NCI-H526 treated with DMSO at 0.1 percent for 48 hours (cell line): ENCODE measurements at regions not wholly inside any gene's neighbourhood (a gene's known extent, or its start where the extent isn't known, plus 50 kb on each side); places are given as distances from the start of the nearest gene placed in this dataset.

Source experiments
- DNase-seq: peaks from one replicate; lab custom pipeline; 2025; lab: John Stamatoyannopoulos, UW

GRCh38 chr14:98297567-98297966, 974.4 kb downstream of the BCL11B start:
- no peak for DNase-seq

- DNase-seq = no peak
Observed at GRCh38 chr14:98298481-98299244, 973.3 kb downstream of the BCL11B start.

- no peak for DNase-seq
Observed at GRCh38 chr14:98301681-98302080, 970.3 kb downstream of the BCL11B start.

GRCh38 chr14:98304574-98304973, 967.4 kb downstream of the BCL11B start:
- DNase-seq = no peak

GRCh38 chr14:98309591-98309990, 962.4 kb downstream of the BCL11B start:
- DNase-seq = no peak

- DNase-seq = no peak
Observed at GRCh38 chr14:98312006-98312405, 960.0 kb downstream of the BCL11B start.

GRCh38 chr14:98321841-98322240, 950.2 kb downstream of the BCL11B start:
- no peak for DNase-seq

GRCh38 chr14:98323836-98324235, 948.2 kb downstream of the BCL11B start:
- no peak for DNase-seq

GRCh38 chr14:98325761-98326160, 946.2 kb downstream of the BCL11B start:
- no peak for DNase-seq

- DNase-seq = no peak
Observed at GRCh38 chr14:98328496-98328895, 943.5 kb downstream of the BCL11B start.

- no peak for DNase-seq
Observed at GRCh38 chr14:98334186-98334585, 937.8 kb downstream of the BCL11B start.

- DNase-seq = no peak
Observed at GRCh38 chr14:98341211-98341610, 930.8 kb downstream of the BCL11B start.

- DNase-seq = no peak
Observed at GRCh38 chr14:98345161-98345560, 926.8 kb downstream of the BCL11B start.

GRCh38 chr14:98347686-98348085, 924.3 kb downstream of the BCL11B start:
- no peak for DNase-seq

- DNase-seq = no peak
Observed at GRCh38 chr14:98348505-98348904, 923.5 kb downstream of the BCL11B start.

- no peak for DNase-seq
Observed at GRCh38 chr14:98350213-98350612, 921.8 kb downstream of the BCL11B start.

- DNase-seq = no peak
Observed at GRCh38 chr14:98364961-98365360, 907.0 kb downstream of the BCL11B start.

GRCh38 chr14:98366429-98366828, 905.6 kb downstream of the BCL11B start:
- DNase-seq = no peak

GRCh38 chr14:98368221-98368620, 903.8 kb downstream of the BCL11B start:
- DNase-seq = no peak

- no peak for DNase-seq
Observed at GRCh38 chr14:98368916-98369315, 903.1 kb downstream of the BCL11B start.

- DNase-seq = no peak
Observed at GRCh38 chr14:98369344-98369743, 902.7 kb downstream of the BCL11B start.

- DNase-seq = no peak
Observed at GRCh38 chr14:98370352-98370751, 901.6 kb downstream of the BCL11B start.

GRCh38 chr14:98371141-98371540, 900.9 kb downstream of the BCL11B start:
- DNase-seq = no peak

- DNase-seq = no peak
Observed at GRCh38 chr14:98374136-98374535, 897.9 kb downstream of the BCL11B start.
